Mesenchymal stem cell (in vitro differentiated cells and primary cell): ENCODE measurements at regions not wholly inside any gene's neighbourhood (a gene's known extent, or its start where the extent isn't known, plus 50 kb on each side); places are given as distances from the start of the nearest gene placed in this dataset.

ENCODE experiments used
- DNase-seq: peaks from one replicate; pipeline ENCODE4 v3.0.0-alpha.2; 2013
- H2AFZ ChIP-seq: one replicate; pipeline ENCODE4 v1.6.1; 2013; ENCODE audit warnings: low read depth, mild to moderate bottlenecking, control low read depth, inconsistent platforms, low read length, moderate library complexity
- H2AK5ac ChIP-seq: 2 replicates; pipeline ENCODE4 v1.6.1; 2013; ENCODE audit warnings: low read length, moderate library complexity, mild to moderate bottlenecking, inconsistent platforms; ENCODE audit not compliant: severe bottlenecking
- H2BK120ac ChIP-seq: one replicate; pipeline ENCODE4 v1.6.1; 2013; ENCODE audit warnings: low read depth, mild to moderate bottlenecking, inconsistent platforms, low read length, moderate library complexity
- H2BK12ac ChIP-seq, 2 experiments: one replicate each; pipeline ENCODE4 v1.6.1; 2013; ENCODE audit warnings: inconsistent platforms in 2 of 2, low read length in 2 of 2, mild to moderate bottlenecking in 2 of 2, moderate library complexity in 2 of 2, control low read depth in 1 of 2
- H2BK15ac ChIP-seq: one replicate; pipeline ENCODE4 v1.6.1; 2013; ENCODE audit warnings: mild to moderate bottlenecking, low read depth, inconsistent platforms; ENCODE audit not compliant: poor library complexity, severe bottlenecking
- H2BK5ac ChIP-seq: 2 replicates; pipeline ENCODE4 v1.6.1; 2013; ENCODE audit warnings: low read depth, mild to moderate bottlenecking, low read length, control low read depth, inconsistent platforms; ENCODE audit not compliant: poor library complexity, severe bottlenecking
- H3K14ac ChIP-seq, 2 experiments: one replicate each; pipeline ENCODE4 v1.6.1; 2013; ENCODE audit warnings: inconsistent platforms in 2 of 2, low read length in 2 of 2, control low read depth in 1 of 2, mild to moderate bottlenecking in 1 of 2, moderate library complexity in 1 of 2
- H3K18ac ChIP-seq, 2 experiments: one replicate each; pipeline ENCODE4 v1.6.1; 2013; ENCODE audit warnings: inconsistent platforms in 2 of 2, low read length in 2 of 2, control low read depth in 1 of 2, low read depth in 1 of 2, mild to moderate bottlenecking in 1 of 2
- H3K23ac ChIP-seq, 2 experiments: one replicate each; pipeline ENCODE4 v1.6.1; 2013; ENCODE audit warnings: inconsistent platforms in 2 of 2, low read length in 2 of 2, mild to moderate bottlenecking in 2 of 2, moderate library complexity in 2 of 2, control low read depth in 1 of 2
- H3K27ac ChIP-seq: 2 replicates; pipeline ENCODE4 v1.5.1; 2013; ENCODE audit warnings: mild to moderate bottlenecking, moderate library complexity, low read length, control low read depth, inconsistent platforms; ENCODE audit not compliant: poor library complexity, severe bottlenecking
- H3K27me3 ChIP-seq, 2 experiments: 2 replicates each; pipeline versions ENCODE4 v1.6.1 to v1.7.0; 2013; ENCODE audit warnings: low read length in 2 of 2, mild to moderate bottlenecking in 2 of 2, moderate library complexity in 2 of 2, control low read depth in 1 of 2, inconsistent platforms in 1 of 2; ENCODE audit not compliant: control insufficient read depth in 1 of 2, insufficient read depth in 1 of 2
- H3K36me3 ChIP-seq, 2 experiments: 2 replicates each; pipeline versions ENCODE4 v1.6.1 to v1.7.0; 2013; ENCODE audit warnings: low read length in 2 of 2, control low read depth in 1 of 2, inconsistent platforms in 1 of 2, low read depth in 1 of 2, mild to moderate bottlenecking in 1 of 2; ENCODE audit not compliant: insufficient read depth in 2 of 2, control insufficient read depth in 1 of 2
- H3K4ac ChIP-seq, 2 experiments: one replicate each; pipeline ENCODE4 v1.6.1; 2013; ENCODE audit warnings: inconsistent platforms in 2 of 2, low read length in 2 of 2, mild to moderate bottlenecking in 2 of 2, moderate library complexity in 2 of 2, control low read depth in 1 of 2, low read depth in 1 of 2
- H3K4me1 ChIP-seq: 2 replicates; pipeline ENCODE4 v1.6.1; 2013; ENCODE audit warnings: low read depth, low read length, control low read depth; ENCODE audit not compliant: control insufficient read depth, insufficient read depth
- H3K4me2 ChIP-seq: 2 replicates; pipeline ENCODE4 v1.6.1; 2013; ENCODE audit warnings: low read length, mild to moderate bottlenecking, inconsistent platforms; ENCODE audit not compliant: poor library complexity, severe bottlenecking
- H3K4me3 ChIP-seq, 2 experiments: 2 replicates each; pipeline versions ENCODE4 v1.5.1 to v1.7.0; 2013; ENCODE audit warnings: low read length in 2 of 2, mild to moderate bottlenecking in 2 of 2, control low read depth in 1 of 2, low read depth in 1 of 2; ENCODE audit not compliant: insufficient read depth in 1 of 2
- H3K79me1 ChIP-seq: replicated peaks from 2 replicates; pipeline ENCODE4 v1.6.1; 2013; ENCODE audit warnings: mild to moderate bottlenecking, control low read depth, low read length, inconsistent platforms; ENCODE audit not compliant: poor library complexity, severe bottlenecking
- H3K9ac ChIP-seq: 2 replicates; pipeline ENCODE4 v1.7.0; 2013; ENCODE audit warnings: mild to moderate bottlenecking, low read length, moderate library complexity
- H3K9me3 ChIP-seq: 2 replicates; pipeline ENCODE4 v1.7.0; 2013; ENCODE audit warnings: mild to moderate bottlenecking, low read length; ENCODE audit not compliant: control insufficient read depth
- H4K8ac ChIP-seq: one replicate; pipeline ENCODE4 v1.6.1; 2013; ENCODE audit warnings: inconsistent platforms, mild to moderate bottlenecking, low read length, moderate library complexity
- H4K91ac ChIP-seq: one replicate; pipeline ENCODE4 v1.6.1; 2013; ENCODE audit warnings: mild to moderate bottlenecking, low read length, inconsistent platforms
- WGBS: methylation state at CpG from one replicate; pipeline ENCODE4 v1.1.7; 2013; ENCODE audit warnings: mixed read lengths; 5-methylcytosine and 5-hydroxymethylcytosine counted together

DNA sequence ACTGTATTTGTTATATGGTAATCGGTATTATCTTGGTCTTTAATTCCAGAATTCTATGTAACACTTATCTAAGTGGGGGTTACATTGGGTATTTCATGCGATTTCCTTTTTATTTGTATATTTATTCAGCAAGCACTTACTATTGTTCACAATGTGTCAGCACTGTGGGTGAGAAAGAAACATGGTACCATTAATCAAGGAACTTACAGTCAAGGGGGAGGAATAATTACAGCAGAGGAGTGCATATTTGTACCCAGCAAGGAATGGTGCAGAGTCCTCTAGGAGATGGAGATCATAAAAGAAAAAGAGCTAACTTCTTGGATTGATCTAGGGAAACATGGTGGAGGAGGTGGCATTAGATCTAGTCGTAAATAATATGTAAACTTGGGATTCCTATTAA, 117.0 kb upstream of the KCNJ16 start:
- Histone ChIP-seq H2BK12ac (no peak overlapping the region), H2AFZ (no peak overlapping the region), H3K14ac (no peak overlapping the region), H2BK15ac (no peak overlapping the region), H3K23ac (no peak overlapping the region), H3K4me3 (no peak overlapping the region), H2AK5ac (no peak overlapping the region), H3K79me1 (no peaks in the 10 kb centered on the region), H3K18ac (no peak overlapping the region), H2BK5ac (no peak overlapping the region), H3K9ac (no peak overlapping the region), H4K91ac (no peak overlapping the region), H3K4me1 (peaks cover 3% of the 10 kb centered on the region), H4K8ac (no peak overlapping the region), H3K36me3 (no peaks in the 10 kb centered on the region), H3K4ac (no peak overlapping the region), H2BK120ac (no peak overlapping the region), H3K27me3 (no peaks in the 10 kb centered on the region), H3K4me2 (no peak overlapping the region), H3K27ac (no peak overlapping the region), H3K9me3 (no peaks in the 10 kb centered on the region)
- no peak for DNase-seq
- 72% methylated on average over 1 of the region's 3 CpGs for WGBS

DNA sequence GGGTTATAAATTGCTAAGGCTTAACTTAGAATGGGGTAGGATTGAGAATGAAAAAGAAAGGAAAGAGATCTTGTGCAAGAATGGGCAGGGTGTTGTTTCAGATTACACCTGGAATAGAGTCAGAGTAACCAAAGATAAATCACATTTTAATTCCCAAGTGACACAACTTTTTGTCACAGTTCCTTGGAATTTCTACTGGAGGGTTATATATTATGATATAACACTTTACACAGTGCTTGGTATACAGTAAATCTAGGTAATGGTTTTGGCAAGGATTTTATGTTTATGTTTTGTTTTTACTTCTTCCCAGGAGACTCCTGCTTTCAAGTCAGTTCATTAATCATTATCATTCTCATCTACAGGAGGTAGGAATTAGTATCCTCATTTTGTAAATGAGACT, 115.7 kb upstream of the KCNJ16 start:
- H2BK5ac ChIP-seq = no peak overlapping the region
- H3K4me1 ChIP-seq = peaks cover 3% of the 10 kb centered on the region
- H3K4me2 ChIP-seq = no peak overlapping the region
- no peak overlapping the region for H3K18ac ChIP-seq
- no peak overlapping the region for H2AK5ac ChIP-seq
- no peaks in the 10 kb centered on the region for H3K79me1 ChIP-seq
- no peak for DNase-seq
- no peak overlapping the region for H3K27ac ChIP-seq
- no peak overlapping the region for H3K4me3 ChIP-seq
- H4K8ac ChIP-seq = no peak overlapping the region
- H3K9ac ChIP-seq = no peak overlapping the region
- no peak overlapping the region for H3K4ac ChIP-seq
- no peak overlapping the region for H2BK15ac ChIP-seq
- no peak overlapping the region for H4K91ac ChIP-seq
- H3K23ac ChIP-seq = no peak overlapping the region
- H2BK120ac ChIP-seq = no peak overlapping the region
- no peak overlapping the region for H3K14ac ChIP-seq
- H2BK12ac ChIP-seq = no peak overlapping the region
- no peak overlapping the region for H2AFZ ChIP-seq
- H3K36me3 ChIP-seq = no peaks in the 10 kb centered on the region
- H3K27me3 ChIP-seq = no peaks in the 10 kb centered on the region
- peaks cover 5% of the 10 kb centered on the region for H3K9me3 ChIP-seq

DNA sequence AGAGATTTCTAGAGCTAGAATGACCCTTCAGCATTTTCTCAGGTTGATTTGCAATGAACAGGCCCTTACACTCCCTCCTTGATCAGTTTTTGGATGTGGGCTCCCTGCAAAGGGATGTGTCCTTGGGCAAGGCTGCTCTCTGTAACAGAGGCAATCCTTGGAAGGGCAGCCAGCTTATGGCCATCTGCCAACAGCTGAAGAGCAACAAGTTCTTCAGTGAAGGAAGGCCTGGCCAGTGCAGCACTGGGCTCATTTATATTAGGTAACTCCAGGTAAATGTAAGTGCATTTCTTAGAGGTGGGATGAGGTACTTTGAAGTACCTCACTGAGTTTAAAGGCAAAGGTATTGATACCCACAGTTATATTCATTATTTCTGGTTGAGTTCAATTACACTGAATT, 114.3 kb upstream of the KCNJ16 start:
- Histone ChIP-seq H4K8ac (no peak overlapping the region), H3K36me3 (no peaks in the 10 kb centered on the region), H3K4ac (no peak overlapping the region), H2AK5ac (no peak overlapping the region), H3K9ac (no peak overlapping the region), H3K27me3 (no peaks in the 10 kb centered on the region), H3K4me1 (peaks cover 3% of the 10 kb centered on the region), H3K79me1 (no peaks in the 10 kb centered on the region), H3K27ac (no peak overlapping the region), H2BK5ac (no peak overlapping the region), H2BK120ac (no peak overlapping the region), H4K91ac (no peak overlapping the region), H3K9me3 (peaks cover 20% of the 10 kb centered on the region), H3K14ac (no peak overlapping the region), H2AFZ (no peak overlapping the region), H3K23ac (no peak overlapping the region), H3K4me3 (no peak overlapping the region), H3K18ac (no peak overlapping the region), H3K4me2 (no peak overlapping the region), H2BK12ac (no peak overlapping the region), H2BK15ac (no peak overlapping the region)
- no peak for DNase-seq

DNA sequence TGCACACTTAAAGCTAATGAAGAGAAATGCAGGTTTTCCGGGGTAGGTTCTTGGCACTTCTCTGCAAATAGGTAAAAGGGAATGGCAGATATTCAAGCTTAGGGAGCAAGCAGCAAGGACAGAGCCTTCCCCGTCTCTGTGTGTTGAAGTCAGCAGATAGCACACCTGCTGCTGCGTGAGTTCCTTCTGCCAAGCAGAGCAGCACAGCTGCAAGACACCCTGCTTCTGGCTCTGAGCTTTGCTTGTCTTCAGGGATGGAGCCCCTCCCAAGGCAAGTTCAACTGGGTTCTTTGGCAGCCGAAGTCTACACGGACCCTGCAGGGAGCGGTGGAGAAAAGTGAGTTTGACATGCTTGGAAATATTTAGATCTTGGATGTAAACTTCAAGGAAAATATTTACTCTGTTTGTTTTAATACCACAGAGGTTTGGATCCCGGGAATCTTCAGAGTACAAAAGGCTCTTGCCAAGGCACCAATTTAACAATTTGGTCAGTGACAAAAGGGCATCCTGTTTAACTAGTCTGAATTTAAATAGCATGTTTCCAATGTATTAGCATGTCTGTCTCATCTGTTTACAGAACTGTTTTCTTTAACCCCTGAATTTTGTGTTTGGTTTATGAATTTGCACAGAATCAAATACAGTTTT, 113.4 kb upstream of the KCNJ16 start:
- Histone ChIP-seq H3K9ac (no peak overlapping the region), H3K36me3 (no peaks in the 10 kb centered on the region), H2BK5ac (no peak overlapping the region), H3K4me2 (no peak overlapping the region), H2BK120ac (no peak overlapping the region), H3K27ac (no peak overlapping the region), H3K4me1 (peaks cover 3% of the 10 kb centered on the region), H3K27me3 (no peaks in the 10 kb centered on the region), H2AK5ac (no peak overlapping the region), H2BK15ac (no peak overlapping the region), H2AFZ (no peak overlapping the region), H4K8ac (no peak overlapping the region), H3K4ac (no peak overlapping the region), H2BK12ac (no peak overlapping the region), H3K23ac (no peak overlapping the region), H3K14ac (no peak overlapping the region), H3K18ac (no peak overlapping the region), H4K91ac (no peak overlapping the region), H3K9me3 (peaks cover 29% of the 10 kb centered on the region), H3K4me3 (no peak overlapping the region), H3K79me1 (no peaks in the 10 kb centered on the region)
- 46% methylated on average over 7 of the region's 7 CpGs for WGBS
- DNase-seq = no peak
